GM12872 (cell line): ENCODE measurements at regions not wholly inside any gene's neighbourhood (a gene's known extent, or its start where the extent isn't known, plus 50 kb on each side); places are given as distances from the start of the nearest gene placed in this dataset.

Experiments
- CTCF ChIP-seq: IDR thresholded peaks from 3 replicates; pipeline ENCODE4 v1.5.1; 2011; ENCODE audit warnings: low read depth, mild to moderate bottlenecking, low read length, moderate library complexity; ENCODE audit not compliant: insufficient read depth

GRCh38 chr7:49624611-49625010, 148.8 kb upstream of the VWC2 start:
- no peak for TF ChIP-seq CTCF

- TF ChIP-seq CTCF, result no peak
Observed at GRCh38 chr7:49630513-49630912, 142.9 kb upstream of the VWC2 start.

GRCh38 chr7:49631071-49631815, 142.2 kb upstream of the VWC2 start:
- no peak for TF ChIP-seq CTCF

GRCh38 chr7:49631960-49632359, 141.5 kb upstream of the VWC2 start:
- no peak for TF ChIP-seq CTCF

GRCh38 chr7:49635800-49636199, 137.6 kb upstream of the VWC2 start:
- TF ChIP-seq CTCF, result peak; percentile 21; the same call in 1 of the 3 replicates

GRCh38 chr7:49636400-49636799, 137.0 kb upstream of the VWC2 start:
- no peak for TF ChIP-seq CTCF

- peak; percentile 29; the same call in 1 of the 3 replicates for TF ChIP-seq CTCF
Observed at GRCh38 chr7:49638166-49638565, 135.3 kb upstream of the VWC2 start.
